A549 (cell line): ENCODE measurements at regions not wholly inside any gene's neighbourhood (a gene's known extent, or its start where the extent isn't known, plus 50 kb on each side); places are given as distances from the start of the nearest gene placed in this dataset.

Source experiments
- CTCF ChIP-seq: fragments of >200 bp; sonication (Bioruptor Twin); formaldehyde crosslinking; IDR thresholded peaks from 3 replicates; pipeline ENCODE4 v1.5.1; 2016
- JUN ChIP-seq, 2 experiments: fragments of >200 bp; sonication (Bioruptor Twin); formaldehyde crosslinking; IDR thresholded peaks; 2 replicates in 1 of 2; 3 replicates in 1 of 2; pipeline ENCODE4 v1.6.1; 2016 to 2017
- POLR2A ChIP-seq: IDR thresholded peaks from 2 replicates; pipeline ENCODE4 v1.6.1; 2012; ENCODE audit warnings: mild to moderate bottlenecking, low read length
- RAD21 ChIP-seq, 2 experiments: fragments of >200 bp in 1 of 2; sonication (Bioruptor Twin) in 1 of 2; formaldehyde crosslinking in 1 of 2; IDR thresholded peaks in 1 of 2; conservative IDR thresholded peaks in 1 of 2; 2 replicates in 1 of 2; 3 replicates in 1 of 2; pipeline ENCODE4 v1.6.1; 2012 to 2018; ENCODE audit warnings: inconsistent platforms in 1 of 2

DNA sequence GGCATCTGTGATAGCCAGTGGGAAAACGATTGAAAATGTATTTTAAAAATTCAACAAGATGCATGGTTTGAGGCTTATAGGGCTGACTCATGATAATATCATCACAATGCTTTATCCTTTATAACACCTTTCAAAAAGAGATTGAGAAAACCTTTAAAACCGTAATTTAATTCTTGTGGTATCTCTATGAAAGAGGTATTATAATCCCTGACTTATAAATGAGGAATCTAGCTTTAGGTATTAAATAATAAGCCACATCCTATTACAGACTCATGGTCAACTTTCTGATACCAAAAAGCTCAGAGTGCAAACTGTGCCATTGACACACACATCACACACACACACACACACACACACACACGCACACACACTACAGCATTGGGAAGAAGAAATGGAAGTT, 134.6 kb upstream of the RAB12 start:
- TF ChIP-seq CTCF (no peak), POLR2A (no peak), JUN (IDR thresholded peaks at IDR 0.05) (no peak), RAD21 (conservative IDR thresholded peaks at IDR 0.05 in 1 of 2, IDR thresholded peaks at IDR 0.05 in 1 of 2) (no peak)
